ENCODE measurements at regions not wholly inside any gene's neighbourhood (a gene's known extent, or its start where the extent isn't known, plus 50 kb on each side); places are given as distances from the start of the nearest gene placed in this dataset.

- TF ChIP-seq, protein P1, sequence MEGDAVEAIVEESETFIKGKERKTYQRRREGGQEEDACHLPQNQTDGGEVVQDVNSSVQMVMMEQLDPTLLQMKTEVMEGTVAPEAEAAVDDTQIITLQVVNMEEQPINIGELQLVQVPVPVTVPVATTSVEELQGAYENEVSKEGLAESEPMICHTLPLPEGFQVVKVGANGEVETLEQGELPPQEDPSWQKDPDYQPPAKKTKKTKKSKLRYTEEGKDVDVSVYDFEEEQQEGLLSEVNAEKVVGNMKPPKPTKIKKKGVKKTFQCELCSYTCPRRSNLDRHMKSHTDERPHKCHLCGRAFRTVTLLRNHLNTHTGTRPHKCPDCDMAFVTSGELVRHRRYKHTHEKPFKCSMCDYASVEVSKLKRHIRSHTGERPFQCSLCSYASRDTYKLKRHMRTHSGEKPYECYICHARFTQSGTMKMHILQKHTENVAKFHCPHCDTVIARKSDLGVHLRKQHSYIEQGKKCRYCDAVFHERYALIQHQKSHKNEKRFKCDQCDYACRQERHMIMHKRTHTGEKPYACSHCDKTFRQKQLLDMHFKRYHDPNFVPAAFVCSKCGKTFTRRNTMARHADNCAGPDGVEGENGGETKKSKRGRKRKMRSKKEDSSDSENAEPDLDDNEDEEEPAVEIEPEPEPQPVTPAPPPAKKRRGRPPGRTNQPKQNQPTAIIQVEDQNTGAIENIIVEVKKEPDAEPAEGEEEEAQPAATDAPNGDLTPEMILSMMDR (IDR thresholded peaks at IDR 0.05): no peak
- TF ChIP-seq POLR2A (IDR thresholded peaks at IDR 0.05): no peak
These were observed 104.2 kb upstream of the PUDP start for GRCh38 chrX:7252013-7252610.
